ENCODE measurements at regions not wholly inside any gene's neighbourhood (a gene's known extent, or its start where the extent isn't known, plus 50 kb on each side); places are given as distances from the start of the nearest gene placed in this dataset.
A peak's percentile ranks its signal among the peaks of the same experiment; 100 is the strongest.

DNA sequence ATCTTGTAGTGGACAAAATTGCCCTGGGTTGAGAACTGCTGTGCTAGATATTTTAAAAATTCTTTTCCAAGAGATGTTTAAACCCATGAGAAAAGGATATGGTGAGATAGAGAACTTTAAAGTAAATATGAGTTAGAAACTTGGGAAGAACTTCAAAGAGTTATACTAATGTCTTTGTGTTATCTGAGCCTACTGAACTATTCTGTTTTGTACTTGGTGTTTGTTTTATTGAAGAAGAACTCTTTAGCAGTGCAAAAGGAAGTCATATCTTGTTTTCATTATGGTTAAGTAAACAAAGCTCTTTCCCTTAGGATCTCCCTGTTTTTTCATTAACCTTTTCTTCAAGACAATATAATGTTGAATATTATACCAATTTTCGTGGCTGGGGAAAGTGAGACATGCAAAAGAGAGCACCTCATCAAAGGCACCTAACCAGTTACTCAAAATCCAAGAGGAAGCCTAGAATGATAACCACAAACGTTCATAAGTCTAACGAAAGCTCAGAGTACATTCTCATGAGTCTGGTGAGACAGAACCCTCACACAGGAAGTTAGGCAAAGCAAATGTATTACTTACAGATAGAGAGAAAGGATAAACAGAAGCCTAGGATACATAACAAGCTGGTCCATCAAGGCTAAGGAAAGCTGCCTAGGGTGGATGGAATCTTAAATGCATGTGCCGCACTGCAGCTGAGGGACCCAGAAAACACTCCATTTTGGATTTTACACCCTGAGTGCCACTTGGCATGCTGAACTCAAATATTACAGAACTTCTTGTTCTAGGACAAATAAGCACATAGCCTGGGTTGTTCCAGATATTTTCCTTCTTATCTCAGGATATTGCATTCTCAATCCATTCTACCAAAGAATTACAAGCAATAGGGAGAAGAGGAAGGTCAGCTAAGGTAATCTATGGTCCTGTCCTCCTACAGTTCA lies 112.5 kb upstream of the ANO3 start:
- Histone ChIP-seq H3K27me3 (ENCODE audit: insufficient read depth, low read length) (no peaks in the 10 kb centered on the region), H3K27ac (ENCODE audit: low read depth, low read length) (peak overlapping the region; percentile 49), H3K36me3 (ENCODE audit: insufficient read depth, low read length) (no peaks in the 10 kb centered on the region), H3K4me1 (ENCODE audit: control insufficient read depth, insufficient read depth, low read length, unreplicated experiment) (peaks cover 15% of the 10 kb centered on the region), H2AFZ (ENCODE audit: low read length, unreplicated experiment) (peak overlapping the region; percentile 75), H3K79me2 (ENCODE audit: control insufficient read depth, insufficient read depth, low read length, unreplicated experiment) (no peaks in the 10 kb centered on the region), H3K4me3 (ENCODE audit: low read depth, low read length) (peak overlapping the region; percentile 23; the same call in 1 of the 2 replicates)

DNA sequence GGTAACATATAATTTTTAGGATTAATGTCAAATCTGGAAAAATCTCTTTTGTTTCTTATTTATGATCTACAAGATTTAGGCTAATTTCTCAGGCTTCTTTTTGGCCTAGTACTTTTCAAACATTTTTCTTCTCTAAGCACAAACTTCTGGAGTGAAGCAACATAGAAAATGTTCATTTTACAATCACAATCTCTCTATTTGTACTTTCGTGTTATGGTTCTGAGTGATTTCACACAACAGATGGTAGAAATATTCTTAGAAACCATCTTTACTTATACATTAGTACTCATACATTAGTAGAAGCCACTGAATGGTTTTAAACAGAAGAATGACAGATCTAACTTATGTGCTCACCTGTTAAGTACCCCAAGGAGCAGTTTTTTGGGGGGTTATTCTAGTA lies 106.3 kb upstream of the ANO3 start:
- Histone ChIP-seq H3K4me1 (ENCODE audit: control insufficient read depth, insufficient read depth, low read length, unreplicated experiment) (peaks cover 35% of the 10 kb centered on the region), H3K79me2 (ENCODE audit: control insufficient read depth, insufficient read depth, low read length, unreplicated experiment) (no peaks in the 10 kb centered on the region)

GRCh38 chr11:26227301-26227746 lies 104.6 kb upstream of the ANO3 start:
- no peak overlapping the region for H2AFZ ChIP-seq (ENCODE audit: low read length, unreplicated experiment)

More for the DNA sequence above, 106.3 kb upstream of the ANO3 start:
- no peak overlapping the region for H3K4me3 ChIP-seq (ENCODE audit: low read depth, low read length)
- H3K27me3 ChIP-seq (ENCODE audit: insufficient read depth, low read length): no peaks in the 10 kb centered on the region
- no peak overlapping the region for H3K27ac ChIP-seq (ENCODE audit: low read depth, low read length)
- no peaks in the 10 kb centered on the region for H3K36me3 ChIP-seq (ENCODE audit: insufficient read depth, low read length)
- H2AFZ ChIP-seq (ENCODE audit: low read length, unreplicated experiment): peak overlapping the region; percentile 57

DNA sequence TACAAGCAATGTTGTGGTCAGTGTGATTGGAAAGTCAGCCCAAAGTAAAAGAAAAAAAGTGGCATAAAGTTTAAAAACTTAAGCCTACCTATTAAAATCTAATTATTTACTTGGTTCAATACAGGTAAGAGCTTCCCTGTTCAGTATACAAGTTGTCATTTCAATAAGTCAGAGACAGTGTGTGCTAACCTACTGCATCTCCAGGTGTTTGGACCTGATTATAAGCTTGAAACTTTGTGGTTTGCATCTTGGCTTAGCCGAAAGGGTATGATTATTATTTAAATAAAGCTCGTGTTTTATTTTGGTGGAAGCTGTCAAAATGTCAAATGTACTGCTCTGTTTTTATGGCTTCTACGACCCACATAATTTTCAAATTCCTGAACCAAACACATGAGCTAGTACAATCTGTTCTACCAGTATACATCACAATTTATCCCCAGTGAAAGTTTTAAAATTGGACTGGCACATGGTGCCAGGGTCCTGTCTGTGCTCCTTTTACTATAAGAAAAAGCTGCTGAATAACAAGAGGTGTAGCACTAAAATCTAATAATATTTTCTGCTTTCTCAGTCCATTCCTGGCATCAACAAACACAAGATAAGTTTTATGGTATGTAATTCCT lies 103.9 kb upstream of the ANO3 start:
- no peaks in the 10 kb centered on the region for H3K79me2 ChIP-seq (ENCODE audit: control insufficient read depth, insufficient read depth, low read length, unreplicated experiment)
- 0 out of 2 replicates have a peak overlapping the region, but pooled peaks have one; percentile 28 for H3K4me3 ChIP-seq (ENCODE audit: low read depth, low read length)
- H3K27me3 ChIP-seq (ENCODE audit: insufficient read depth, low read length): no peaks in the 10 kb centered on the region
- H3K27ac ChIP-seq (ENCODE audit: low read depth, low read length): peak overlapping the region; percentile 99
- no peak overlapping the region for H2AFZ ChIP-seq (ENCODE audit: low read length, unreplicated experiment)
- peaks cover 51% of the 10 kb centered on the region for H3K4me1 ChIP-seq (ENCODE audit: control insufficient read depth, insufficient read depth, low read length, unreplicated experiment)
- no peaks in the 10 kb centered on the region for H3K36me3 ChIP-seq (ENCODE audit: insufficient read depth, low read length)

More at GRCh38 chr11:26227301-26227746, 104.6 kb upstream of the ANO3 start:
- H3K4me3 ChIP-seq (ENCODE audit: low read depth, low read length): 0 out of 2 replicates have a peak overlapping the region, but pooled peaks have one; percentile 28
- no peaks in the 10 kb centered on the region for H3K79me2 ChIP-seq (ENCODE audit: control insufficient read depth, insufficient read depth, low read length, unreplicated experiment)
- H3K4me1 ChIP-seq (ENCODE audit: control insufficient read depth, insufficient read depth, low read length, unreplicated experiment): peaks cover 51% of the 10 kb centered on the region
- H3K27me3 ChIP-seq (ENCODE audit: insufficient read depth, low read length): no peaks in the 10 kb centered on the region
- no peaks in the 10 kb centered on the region for H3K36me3 ChIP-seq (ENCODE audit: insufficient read depth, low read length)
- peak overlapping the region; percentile 99 for H3K27ac ChIP-seq (ENCODE audit: low read depth, low read length)

DNA sequence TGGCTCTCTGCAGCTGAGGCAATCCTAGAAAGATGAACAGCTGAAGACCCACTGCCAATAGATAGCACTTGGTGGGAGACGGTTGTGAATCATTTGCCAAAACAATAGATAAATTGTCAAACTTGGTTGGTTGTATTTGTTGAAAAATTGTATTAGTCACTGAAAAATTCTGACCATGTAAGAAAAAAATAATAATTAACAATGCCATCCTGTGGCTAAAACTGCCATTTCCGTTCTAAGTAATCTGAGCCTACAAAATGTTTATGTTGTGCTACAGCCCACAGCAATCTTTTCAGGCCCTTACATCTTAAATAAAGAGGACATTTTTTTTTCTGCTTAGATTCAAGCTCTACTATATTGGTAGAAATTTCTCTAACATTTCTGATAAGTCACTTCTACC lies 103.2 kb upstream of the ANO3 start:
- H3K27ac ChIP-seq (ENCODE audit: low read depth, low read length): peak overlapping the region; percentile 99
- no peak overlapping the region for H2AFZ ChIP-seq (ENCODE audit: low read length, unreplicated experiment)
- no peaks in the 10 kb centered on the region for H3K36me3 ChIP-seq (ENCODE audit: insufficient read depth, low read length)
- peaks cover 51% of the 10 kb centered on the region for H3K4me1 ChIP-seq (ENCODE audit: control insufficient read depth, insufficient read depth, low read length, unreplicated experiment)
- H3K27me3 ChIP-seq (ENCODE audit: insufficient read depth, low read length): no peaks in the 10 kb centered on the region
- no peaks in the 10 kb centered on the region for H3K79me2 ChIP-seq (ENCODE audit: control insufficient read depth, insufficient read depth, low read length, unreplicated experiment)
- no peak overlapping the region for H3K4me3 ChIP-seq (ENCODE audit: low read depth, low read length)

- H3K79me2 ChIP-seq (ENCODE audit: control insufficient read depth, insufficient read depth, low read length, unreplicated experiment): no peaks in the 10 kb centered on the region
- no peaks in the 10 kb centered on the region for H3K27me3 ChIP-seq (ENCODE audit: insufficient read depth, low read length)
- no peak overlapping the region for H3K4me3 ChIP-seq (ENCODE audit: low read depth, low read length)
- no peaks in the 10 kb centered on the region for H3K36me3 ChIP-seq (ENCODE audit: insufficient read depth, low read length)
- peak overlapping the region; percentile 99 for H3K27ac ChIP-seq (ENCODE audit: low read depth, low read length)
- H3K4me1 ChIP-seq (ENCODE audit: control insufficient read depth, insufficient read depth, low read length, unreplicated experiment): peaks cover 52% of the 10 kb centered on the region
- no peak overlapping the region for H2AFZ ChIP-seq (ENCODE audit: low read length, unreplicated experiment)
Measured at GRCh38 chr11:26229257-26229656, 102.7 kb upstream of the ANO3 start.

GRCh38 chr11:26229981-26230380 lies 101.9 kb upstream of the ANO3 start:
- Histone ChIP-seq H3K4me3 (ENCODE audit: low read depth, low read length) (peak overlapping the region; percentile 32; the same call in 1 of the 2 replicates), H3K79me2 (ENCODE audit: control insufficient read depth, insufficient read depth, low read length, unreplicated experiment) (no peaks in the 10 kb centered on the region), H3K4me1 (ENCODE audit: control insufficient read depth, insufficient read depth, low read length, unreplicated experiment) (peaks cover 59% of the 10 kb centered on the region), H3K27me3 (ENCODE audit: insufficient read depth, low read length) (no peaks in the 10 kb centered on the region), H2AFZ (ENCODE audit: low read length, unreplicated experiment) (no peak overlapping the region), H3K36me3 (ENCODE audit: insufficient read depth, low read length) (no peaks in the 10 kb centered on the region), H3K27ac (ENCODE audit: low read depth, low read length) (peak overlapping the region; percentile 99)

- Histone ChIP-seq H3K27me3 (ENCODE audit: insufficient read depth, low read length) (no peaks in the 10 kb centered on the region), H3K79me2 (ENCODE audit: control insufficient read depth, insufficient read depth, low read length, unreplicated experiment) (no peaks in the 10 kb centered on the region), H3K36me3 (ENCODE audit: insufficient read depth, low read length) (no peaks in the 10 kb centered on the region), H3K4me3 (ENCODE audit: low read depth, low read length) (no peak overlapping the region), H2AFZ (ENCODE audit: low read length, unreplicated experiment) (no peak overlapping the region), H3K4me1 (ENCODE audit: control insufficient read depth, insufficient read depth, low read length, unreplicated experiment) (peaks cover 59% of the 10 kb centered on the region), H3K27ac (ENCODE audit: low read depth, low read length) (peak overlapping the region; percentile 99)
Measured at GRCh38 chr11:26231252-26231661, 100.7 kb upstream of the ANO3 start.

DNA sequence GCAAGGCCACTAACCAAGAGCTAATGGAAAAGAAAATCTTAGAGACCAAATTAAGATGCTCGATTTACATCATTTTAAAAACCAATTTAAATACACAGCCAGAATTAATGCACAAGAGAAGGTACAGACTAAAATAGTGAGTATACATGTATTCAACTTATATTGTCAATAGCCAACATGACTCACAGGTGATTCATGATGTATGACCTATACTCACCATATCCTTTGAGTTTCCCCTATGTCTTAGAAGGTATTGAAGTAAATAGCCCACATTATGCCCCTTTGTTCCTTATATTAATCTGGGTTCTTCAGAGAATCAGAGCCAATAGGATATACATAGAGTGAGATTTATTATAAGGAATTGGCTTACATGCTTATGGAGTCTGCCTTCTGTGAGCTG lies 97.5 kb upstream of the ANO3 start:
- H3K27me3 ChIP-seq (ENCODE audit: insufficient read depth, low read length): no peaks in the 10 kb centered on the region
- H2AFZ ChIP-seq (ENCODE audit: low read length, unreplicated experiment): peak overlapping the region; percentile 68
- no peaks in the 10 kb centered on the region for H3K36me3 ChIP-seq (ENCODE audit: insufficient read depth, low read length)
- peaks cover 34% of the 10 kb centered on the region for H3K4me1 ChIP-seq (ENCODE audit: control insufficient read depth, insufficient read depth, low read length, unreplicated experiment)
- H3K27ac ChIP-seq (ENCODE audit: low read depth, low read length): peak overlapping the region; percentile 66
- no peaks in the 10 kb centered on the region for H3K79me2 ChIP-seq (ENCODE audit: control insufficient read depth, insufficient read depth, low read length, unreplicated experiment)
- H3K4me3 ChIP-seq (ENCODE audit: low read depth, low read length): no peak overlapping the region

DNA sequence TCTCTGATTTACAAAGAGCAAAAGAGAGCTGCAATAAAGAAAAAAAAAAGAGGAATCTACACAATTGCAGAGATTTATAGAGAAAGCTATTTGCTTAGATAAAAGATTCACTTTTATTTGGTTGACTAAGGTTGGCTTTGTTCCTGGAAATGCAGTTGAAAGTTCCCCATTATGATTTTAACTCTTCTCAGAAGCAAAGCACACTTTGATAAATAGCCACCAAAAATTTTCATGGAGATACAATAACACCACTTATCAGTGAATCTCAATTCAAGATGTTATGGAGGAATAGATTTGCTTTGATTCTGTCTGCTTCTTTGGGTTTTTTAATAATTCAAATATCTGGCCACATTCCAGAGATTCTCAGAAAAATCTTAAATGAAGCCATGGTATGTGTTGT lies 88.5 kb upstream of the ANO3 start:
- Histone ChIP-seq H3K27me3 (ENCODE audit: insufficient read depth, low read length) (no peaks in the 10 kb centered on the region), H3K4me1 (ENCODE audit: control insufficient read depth, insufficient read depth, low read length, unreplicated experiment) (peaks cover 18% of the 10 kb centered on the region), H3K4me3 (ENCODE audit: low read depth, low read length) (no peak overlapping the region), H3K79me2 (ENCODE audit: control insufficient read depth, insufficient read depth, low read length, unreplicated experiment) (no peaks in the 10 kb centered on the region), H3K27ac (ENCODE audit: low read depth, low read length) (peak overlapping the region; percentile 94), H2AFZ (ENCODE audit: low read length, unreplicated experiment) (no peak overlapping the region), H3K36me3 (ENCODE audit: insufficient read depth, low read length) (no peaks in the 10 kb centered on the region)
